ENCODE measurements at regions not wholly inside any gene's neighbourhood (a gene's known extent, or its start where the extent isn't known, plus 50 kb on each side); places are given as distances from the start of the nearest gene placed in this dataset.

GRCh38 chr4:84028340-84028739 is 470.8 kb downstream of the NKX6-1 start:
- Histone ChIP-seq H3K79me2 (ENCODE audit: low read length) (no peaks in the 10 kb centered on the region), H3K36me3 (replicated peaks; ENCODE audit: low read depth, low read length) (no peaks in the 10 kb centered on the region), H3K9ac (ENCODE audit: low read length) (no peak overlapping the region), H4K20me1 (ENCODE audit: insufficient read depth, low read length) (no peaks in the 10 kb centered on the region), H2AFZ (ENCODE audit: low read depth, low read length) (no peak overlapping the region), H3K4me1 (ENCODE audit: low read length) (peaks cover 16% of the 10 kb centered on the region), H3K27me3 (ENCODE audit: low read depth, low read length) (no peaks in the 10 kb centered on the region), H3K9me3 (ENCODE audit: insufficient read depth, low read length) (no peaks in the 10 kb centered on the region), H3K27ac (ENCODE audit: low read length) (no peak overlapping the region), H3K4me2 (ENCODE audit: low read length) (no peak overlapping the region), H3K4me3 (ENCODE audit: low read length) (no peak overlapping the region)
- TF ChIP-seq, protein P1, sequence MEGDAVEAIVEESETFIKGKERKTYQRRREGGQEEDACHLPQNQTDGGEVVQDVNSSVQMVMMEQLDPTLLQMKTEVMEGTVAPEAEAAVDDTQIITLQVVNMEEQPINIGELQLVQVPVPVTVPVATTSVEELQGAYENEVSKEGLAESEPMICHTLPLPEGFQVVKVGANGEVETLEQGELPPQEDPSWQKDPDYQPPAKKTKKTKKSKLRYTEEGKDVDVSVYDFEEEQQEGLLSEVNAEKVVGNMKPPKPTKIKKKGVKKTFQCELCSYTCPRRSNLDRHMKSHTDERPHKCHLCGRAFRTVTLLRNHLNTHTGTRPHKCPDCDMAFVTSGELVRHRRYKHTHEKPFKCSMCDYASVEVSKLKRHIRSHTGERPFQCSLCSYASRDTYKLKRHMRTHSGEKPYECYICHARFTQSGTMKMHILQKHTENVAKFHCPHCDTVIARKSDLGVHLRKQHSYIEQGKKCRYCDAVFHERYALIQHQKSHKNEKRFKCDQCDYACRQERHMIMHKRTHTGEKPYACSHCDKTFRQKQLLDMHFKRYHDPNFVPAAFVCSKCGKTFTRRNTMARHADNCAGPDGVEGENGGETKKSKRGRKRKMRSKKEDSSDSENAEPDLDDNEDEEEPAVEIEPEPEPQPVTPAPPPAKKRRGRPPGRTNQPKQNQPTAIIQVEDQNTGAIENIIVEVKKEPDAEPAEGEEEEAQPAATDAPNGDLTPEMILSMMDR (IDR thresholded peaks at IDR 0.05; ENCODE audit: low read depth, low read length) = no peak
- TF ChIP-seq EZH2phosphoT487 (IDR thresholded peaks at IDR 0.05; ENCODE audit: low read depth) = no peak

- Histone ChIP-seq H3K79me2 (ENCODE audit: low read length) (no peaks in the 10 kb centered on the region), H2AFZ (ENCODE audit: low read depth, low read length) (no peak overlapping the region), H3K9ac (ENCODE audit: low read length) (no peak overlapping the region), H3K4me2 (ENCODE audit: low read length) (no peak overlapping the region), H3K27ac (ENCODE audit: low read length) (no peak overlapping the region), H3K27me3 (ENCODE audit: low read depth, low read length) (no peaks in the 10 kb centered on the region), H3K4me3 (ENCODE audit: low read length) (no peak overlapping the region), H3K9me3 (ENCODE audit: insufficient read depth, low read length) (no peaks in the 10 kb centered on the region), H3K4me1 (ENCODE audit: low read length) (no peaks in the 10 kb centered on the region), H4K20me1 (ENCODE audit: insufficient read depth, low read length) (no peaks in the 10 kb centered on the region), H3K36me3 (replicated peaks; ENCODE audit: low read depth, low read length) (no peaks in the 10 kb centered on the region)
- TF ChIP-seq, protein P1 (IDR thresholded peaks at IDR 0.05; ENCODE audit: low read depth, low read length) = no peak
- TF ChIP-seq EZH2phosphoT487 (IDR thresholded peaks at IDR 0.05; ENCODE audit: low read depth) = no peak
These were observed 474.7 kb downstream of the NKX6-1 start for GRCh38 chr4:84024405-84024804.

DNA sequence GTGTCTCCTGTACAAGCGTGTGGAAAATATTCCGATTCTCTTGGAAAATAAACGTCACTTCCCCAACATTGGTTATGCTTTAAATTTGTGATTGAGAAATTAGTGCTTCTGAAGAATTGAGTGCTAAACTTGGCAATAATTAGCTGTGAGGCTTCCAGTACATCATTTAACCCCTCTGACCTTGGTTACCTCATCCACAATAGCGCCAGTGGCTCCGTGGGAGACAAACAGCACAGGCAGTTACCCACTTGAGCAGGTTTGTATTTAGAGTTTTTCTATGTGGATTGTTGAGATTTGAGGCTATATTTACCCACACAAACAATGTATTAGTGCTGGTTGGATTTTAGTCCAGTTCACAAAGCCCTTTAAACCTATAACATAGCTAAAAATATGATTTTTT is 476.5 kb downstream of the NKX6-1 start:
- Histone ChIP-seq H3K27me3 (ENCODE audit: low read depth, low read length) (no peaks in the 10 kb centered on the region), H3K36me3 (replicated peaks; ENCODE audit: low read depth, low read length) (no peaks in the 10 kb centered on the region), H3K4me2 (ENCODE audit: low read length) (no peak overlapping the region), H3K9me3 (ENCODE audit: insufficient read depth, low read length) (no peaks in the 10 kb centered on the region), H3K27ac (ENCODE audit: low read length) (no peak overlapping the region), H3K79me2 (ENCODE audit: low read length) (no peaks in the 10 kb centered on the region), H3K9ac (ENCODE audit: low read length) (no peak overlapping the region), H3K4me3 (ENCODE audit: low read length) (no peak overlapping the region), H2AFZ (ENCODE audit: low read depth, low read length) (no peak overlapping the region), H3K4me1 (ENCODE audit: low read length) (no peaks in the 10 kb centered on the region), H4K20me1 (ENCODE audit: insufficient read depth, low read length) (no peaks in the 10 kb centered on the region)
- no peak for TF ChIP-seq EZH2phosphoT487 (IDR thresholded peaks at IDR 0.05; ENCODE audit: low read depth)
- TF ChIP-seq, protein P1 (IDR thresholded peaks at IDR 0.05; ENCODE audit: low read depth, low read length) = no peak

- Histone ChIP-seq H3K36me3 (replicated peaks; ENCODE audit: low read depth, low read length) (no peaks in the 10 kb centered on the region), H3K27me3 (ENCODE audit: low read depth, low read length) (no peaks in the 10 kb centered on the region), H4K20me1 (ENCODE audit: insufficient read depth, low read length) (no peaks in the 10 kb centered on the region), H3K9me3 (ENCODE audit: insufficient read depth, low read length) (no peaks in the 10 kb centered on the region), H3K27ac (ENCODE audit: low read length) (no peak overlapping the region), H3K4me3 (ENCODE audit: low read length) (no peak overlapping the region), H3K9ac (ENCODE audit: low read length) (no peak overlapping the region), H3K4me1 (ENCODE audit: low read length) (no peaks in the 10 kb centered on the region), H3K4me2 (ENCODE audit: low read length) (no peak overlapping the region), H2AFZ (ENCODE audit: low read depth, low read length) (no peak overlapping the region), H3K79me2 (ENCODE audit: low read length) (no peaks in the 10 kb centered on the region)
- TF ChIP-seq EZH2phosphoT487 (IDR thresholded peaks at IDR 0.05; ENCODE audit: low read depth) = no peak
- TF ChIP-seq, protein P1 (IDR thresholded peaks at IDR 0.05; ENCODE audit: low read depth, low read length) = no peak
These were observed 479.5 kb downstream of the NKX6-1 start for GRCh38 chr4:84019626-84020025.

All from OCI-LY3 (cell line).